ENCODE measurements at regions not wholly inside any gene's neighbourhood (a gene's known extent, or its start where the extent isn't known, plus 50 kb on each side); places are given as distances from the start of the nearest gene placed in this dataset.
"Not testable (repeated sequence)": the region's sequence is repeated elsewhere in the genome, so short reads cannot be mapped to it uniquely, and the experiment has no call there.

- intact Hi-C loops (cut with DNase I; ENCODE audit: low total_unique reads) = no loop called here
- TF ChIP-seq, protein P1, sequence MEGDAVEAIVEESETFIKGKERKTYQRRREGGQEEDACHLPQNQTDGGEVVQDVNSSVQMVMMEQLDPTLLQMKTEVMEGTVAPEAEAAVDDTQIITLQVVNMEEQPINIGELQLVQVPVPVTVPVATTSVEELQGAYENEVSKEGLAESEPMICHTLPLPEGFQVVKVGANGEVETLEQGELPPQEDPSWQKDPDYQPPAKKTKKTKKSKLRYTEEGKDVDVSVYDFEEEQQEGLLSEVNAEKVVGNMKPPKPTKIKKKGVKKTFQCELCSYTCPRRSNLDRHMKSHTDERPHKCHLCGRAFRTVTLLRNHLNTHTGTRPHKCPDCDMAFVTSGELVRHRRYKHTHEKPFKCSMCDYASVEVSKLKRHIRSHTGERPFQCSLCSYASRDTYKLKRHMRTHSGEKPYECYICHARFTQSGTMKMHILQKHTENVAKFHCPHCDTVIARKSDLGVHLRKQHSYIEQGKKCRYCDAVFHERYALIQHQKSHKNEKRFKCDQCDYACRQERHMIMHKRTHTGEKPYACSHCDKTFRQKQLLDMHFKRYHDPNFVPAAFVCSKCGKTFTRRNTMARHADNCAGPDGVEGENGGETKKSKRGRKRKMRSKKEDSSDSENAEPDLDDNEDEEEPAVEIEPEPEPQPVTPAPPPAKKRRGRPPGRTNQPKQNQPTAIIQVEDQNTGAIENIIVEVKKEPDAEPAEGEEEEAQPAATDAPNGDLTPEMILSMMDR (IDR thresholded peaks at IDR 0.05) = no peak
- TF ChIP-seq POLR2A (IDR thresholded peaks at IDR 0.05) = no peak
- DNase-seq (ENCODE audit: low spot score in 2 of 2) = no peak
- no peak overlapping the region for H3K4me3 ChIP-seq (ENCODE audit: low read depth, poor library complexity, severe bottlenecking)
These were observed 801.9 kb upstream of the ACO1 start for GRCh38 chr9:31582561-31582960.

GRCh38 chr9:31585158-31585557, 799.3 kb upstream of the ACO1 start:
- H3K4me3 ChIP-seq (ENCODE audit: low read depth, poor library complexity, severe bottlenecking) = no peak overlapping the region
- intact Hi-C loops (cut with DNase I; ENCODE audit: low total_unique reads) = no loop called here
- DNase-seq (ENCODE audit: low spot score in 2 of 2) = no peak
- TF ChIP-seq, protein P1 (IDR thresholded peaks at IDR 0.05) = no peak
- no peak for TF ChIP-seq POLR2A (IDR thresholded peaks at IDR 0.05)

GRCh38 chr9:31587146-31587545, 797.3 kb upstream of the ACO1 start:
- 71 to 80% methylated on average over 3 of the region's 3 CpGs for WGBS, 2 donors
- TF ChIP-seq, protein P1 (IDR thresholded peaks at IDR 0.05) = no peak
- TF ChIP-seq POLR2A (IDR thresholded peaks at IDR 0.05) = no peak
- intact Hi-C loops (cut with DNase I; ENCODE audit: low total_unique reads) = no loop called here
- DNase-seq (ENCODE audit: low spot score in 2 of 2) = no peak
- H3K4me3 ChIP-seq (ENCODE audit: low read depth, poor library complexity, severe bottlenecking) = no peak overlapping the region

DNA sequence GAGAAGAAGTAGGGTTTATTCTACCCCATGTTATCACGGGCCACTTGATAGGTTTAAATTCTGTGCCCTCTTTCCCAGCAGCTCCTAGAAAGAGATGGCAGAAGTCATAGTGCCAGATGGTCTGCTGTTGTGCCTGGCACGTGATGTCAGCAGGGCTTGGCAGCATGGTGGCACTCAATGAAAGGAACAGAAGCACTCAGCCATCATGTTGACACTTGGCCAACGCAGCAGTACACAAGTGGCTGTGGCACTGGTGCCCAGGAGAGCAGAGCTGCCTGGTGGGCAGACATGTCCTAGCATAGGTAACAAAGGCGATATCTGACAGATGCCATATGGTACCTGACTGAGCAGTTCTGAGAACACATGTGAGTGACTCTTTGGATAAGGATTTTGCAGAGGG, 796.4 kb upstream of the ACO1 start:
- H3K4me3 ChIP-seq (ENCODE audit: low read depth, poor library complexity, severe bottlenecking) = no peak overlapping the region
- DNase-seq (ENCODE audit: low spot score in 2 of 2) = no peak
- intact Hi-C loops (cut with DNase I; ENCODE audit: low total_unique reads) = no loop called here
- no peak for TF ChIP-seq POLR2A (IDR thresholded peaks at IDR 0.05)
- TF ChIP-seq, protein P1 (IDR thresholded peaks at IDR 0.05) = no peak
- WGBS, 2 donors = 85 to 88% methylated on average over 4 of the region's 4 CpGs

- intact Hi-C loops (cut with DNase I; ENCODE audit: low total_unique reads) = no loop called here
- no peak for DNase-seq (ENCODE audit: low spot score in 2 of 2)
- no peak overlapping the region for H3K4me3 ChIP-seq (ENCODE audit: low read depth, poor library complexity, severe bottlenecking)
- no peak for TF ChIP-seq POLR2A (IDR thresholded peaks at IDR 0.05)
- TF ChIP-seq, protein P1 (IDR thresholded peaks at IDR 0.05) = no peak
These were observed 795.7 kb upstream of the ACO1 start for GRCh38 chr9:31588756-31589155.

DNA sequence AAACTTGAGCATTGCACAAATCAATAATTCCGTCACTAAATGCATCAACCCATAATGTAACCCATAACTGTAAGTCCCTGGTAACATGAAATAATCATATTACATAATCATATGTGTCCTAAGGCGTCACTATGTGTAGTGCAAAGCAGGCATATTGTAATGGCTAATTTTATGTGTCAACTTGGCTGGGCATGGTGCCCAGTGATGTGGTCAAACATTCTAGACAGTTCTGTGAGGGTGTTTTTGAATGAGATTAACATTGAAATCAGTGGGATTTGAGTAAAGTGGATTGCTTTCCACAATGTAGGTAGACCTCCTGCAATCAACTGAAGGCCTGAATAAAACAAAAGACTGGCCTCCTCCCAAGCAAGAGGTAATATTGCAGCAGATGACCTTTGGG, 794.4 kb upstream of the ACO1 start:
- WGBS, 2 donors = 84 to 87% methylated on average over 2 of the region's 2 CpGs

GRCh38 chr9:31597086-31597485, 787.4 kb upstream of the ACO1 start:
- 83 to 96% methylated on average over 5 of the region's 5 CpGs for WGBS, 2 donors
- intact Hi-C loops (cut with DNase I; ENCODE audit: low total_unique reads) = not testable (repeated sequence)

More for the DNA sequence above, 794.4 kb upstream of the ACO1 start:
- DNase-seq (ENCODE audit: low spot score in 2 of 2) = no peak
- no peak overlapping the region for H3K4me3 ChIP-seq (ENCODE audit: low read depth, poor library complexity, severe bottlenecking)
- TF ChIP-seq POLR2A (IDR thresholded peaks at IDR 0.05) = no peak
- TF ChIP-seq, protein P1 (IDR thresholded peaks at IDR 0.05) = no peak
- intact Hi-C loops (cut with DNase I; ENCODE audit: low total_unique reads) = no loop called here

More at GRCh38 chr9:31597086-31597485, 787.4 kb upstream of the ACO1 start:
- H3K4me3 ChIP-seq (ENCODE audit: low read depth, poor library complexity, severe bottlenecking); DNase-seq (ENCODE audit: low spot score in 2 of 2): not testable (repeated sequence)

All from lower leg skin (tissue), 4 donors.